Aorta (tissue), 5 donors: ENCODE measurements at regions not wholly inside any gene's neighbourhood (a gene's known extent, or its start where the extent isn't known, plus 50 kb on each side); places are given as distances from the start of the nearest gene placed in this dataset.

Source experiments
- ATAC-seq: fragments of 200-7000 bp; cut with Tn5 transposase; one replicate; pipeline ENCODE4 v1.9.1; 2022; ENCODE audit warnings: moderate library complexity; ENCODE audit not compliant: low FRiP score
- DNase-seq, 2 donors: peaks; one replicate each; pipeline ENCODE4 v3.0.0-alpha.2; 2020
- H3K27ac ChIP-seq, 2 donors: one replicate each; pipeline ENCODE4 v1.5.1; 2013; ENCODE audit warnings: low read length in 2 of 2, mild to moderate bottlenecking in 2 of 2, moderate library complexity in 2 of 2, control low read depth in 1 of 2, inconsistent platforms in 1 of 2, low read depth in 1 of 2
- H3K27me3 ChIP-seq, 2 donors: one replicate each; pipeline ENCODE4 v1.6.1; 2013; ENCODE audit warnings: control low read depth in 1 of 2, low read length in 1 of 2, mild to moderate bottlenecking in 1 of 2, moderate library complexity in 1 of 2; ENCODE audit not compliant: insufficient read depth in 2 of 2, control insufficient read depth in 1 of 2
- H3K36me3 ChIP-seq, 2 donors: one replicate each; pipeline ENCODE4 v1.6.1; 2013; ENCODE audit warnings: control low read depth in 1 of 2, low read length in 1 of 2, mild to moderate bottlenecking in 1 of 2; ENCODE audit not compliant: insufficient read depth in 2 of 2, control insufficient read depth in 1 of 2
- H3K4me1 ChIP-seq, 2 donors: one replicate each; pipeline ENCODE4 v1.6.1; 2013; ENCODE audit warnings: low read length in 2 of 2, control low read depth in 1 of 2, mild to moderate bottlenecking in 1 of 2, moderate library complexity in 1 of 2; ENCODE audit not compliant: insufficient read depth in 2 of 2, control insufficient read depth in 1 of 2
- H3K4me3 ChIP-seq, 2 donors: one replicate each; pipeline ENCODE4 v1.5.1; 2013; ENCODE audit warnings: low read length in 2 of 2, control low read depth in 1 of 2, mild to moderate bottlenecking in 1 of 2
- H3K9me3 ChIP-seq: one replicate; pipeline ENCODE4 v1.6.1; 2013; ENCODE audit warnings: mild to moderate bottlenecking, low read length; ENCODE audit not compliant: control insufficient read depth
- WGBS, 2 donors: extraction: QIAGEN DNeasy Blood & Tissue Kit; methylation state at CpG; one replicate each; pipeline ENCODE4 v1.1.7; 2013; 5-methylcytosine and 5-hydroxymethylcytosine counted together
- intact Hi-C, 2 donors: fragments of 100-400 bp; cut with DNase I; formaldehyde crosslinking; loops; one replicate each; pipeline versions ENCODE4 v1.14.2 to v1.15.0; 2022
- donor health status: healthy with polysubstance abuse.
- donor health status: Bipolar disorder and iron deficiency.
- donor health status: DM: no; HTN: no; CAD: no.
- donor health status: DM: no; HTN: no; CAD: no.
- donor health status: DM: yes; HTN: yes; CAD: no.

GRCh38 chr3:117358717-117359314 lies 649.2 kb downstream of the TUSC7 start:
- intact Hi-C loops: no loop called here

GRCh38 chr3:117366574-117366973 lies 657.0 kb downstream of the TUSC7 start:
- Histone ChIP-seq H3K36me3 (no peaks in the 10 kb centered on the region), H3K9me3 (peaks cover 1% of the 10 kb centered on the region), H3K4me1 (no peaks in the 10 kb centered on the region), H3K4me3 (no peak overlapping the region), H3K27ac (no peak overlapping the region), H3K27me3 (no peaks in the 10 kb centered on the region)
- no peak for ATAC-seq
- intact Hi-C loops: no loop called here
- no peak for DNase-seq

More at GRCh38 chr3:117358717-117359314, 649.2 kb downstream of the TUSC7 start:
- Histone ChIP-seq H3K27me3 (no peaks in the 10 kb centered on the region), H3K9me3 (no peaks in the 10 kb centered on the region), H3K36me3 (no peaks in the 10 kb centered on the region), H3K4me3 (no peak overlapping the region), H3K4me1 (no peaks in the 10 kb centered on the region), H3K27ac (no peak overlapping the region)
- 87 to 93% methylated on average over 10 of the region's 10 CpGs for WGBS, 2 donors
- ATAC-seq: no peak
- no peak for DNase-seq

GRCh38 chr3:117367861-117368260 lies 658.3 kb downstream of the TUSC7 start:
- no peak for ATAC-seq
- no peaks in the 10 kb centered on the region for H3K4me1 ChIP-seq
- no peaks in the 10 kb centered on the region for H3K27me3 ChIP-seq
- H3K4me3 ChIP-seq: no peak overlapping the region
- H3K9me3 ChIP-seq: peaks cover 1% of the 10 kb centered on the region
- no peaks in the 10 kb centered on the region for H3K36me3 ChIP-seq
- no peak for DNase-seq
- no peak overlapping the region for H3K27ac ChIP-seq
- intact Hi-C loops: no loop called here
- WGBS, 2 donors: 37 to 55% methylated on average over 3 of the region's 3 CpGs

- Histone ChIP-seq H3K27ac (no peak overlapping the region), H3K4me3 (no peak overlapping the region), H3K27me3 (no peaks in the 10 kb centered on the region), H3K36me3 (no peaks in the 10 kb centered on the region), H3K4me1 (no peaks in the 10 kb centered on the region), H3K9me3 (no peaks in the 10 kb centered on the region)
- WGBS, 2 donors: 36 to 38% methylated on average over 2 of the region's 2 CpGs
- DNase-seq (no peak), ATAC-seq (no peak)
- intact Hi-C loops: no loop called here
Observed at GRCh38 chr3:117380631-117381030, 671.1 kb downstream of the TUSC7 start.

- DNase-seq: no peak
- Histone ChIP-seq H3K27ac (no peak overlapping the region), H3K9me3 (no peaks in the 10 kb centered on the region), H3K36me3 (no peaks in the 10 kb centered on the region), H3K4me1 (no peaks in the 10 kb centered on the region), H3K27me3 (no peaks in the 10 kb centered on the region), H3K4me3 (no peak overlapping the region)
- ATAC-seq: no peak
- 57 to 67% methylated on average over 1 of the region's 1 CpG for WGBS, 2 donors
- intact Hi-C loops: no loop called here
Observed at GRCh38 chr3:117393119-117393518, 683.5 kb downstream of the TUSC7 start.

- DNase-seq (no peak), ATAC-seq (no peak)
- Histone ChIP-seq H3K36me3 (no peaks in the 10 kb centered on the region), H3K27ac (no peak overlapping the region), H3K27me3 (no peaks in the 10 kb centered on the region), H3K4me3 (no peak overlapping the region), H3K9me3 (no peaks in the 10 kb centered on the region), H3K4me1 (no peaks in the 10 kb centered on the region)
- WGBS, 2 donors: 75 to 86% methylated on average over 12 of the region's 12 CpGs
- intact Hi-C loops: no loop called here
Observed at GRCh38 chr3:117398141-117398899, 688.7 kb downstream of the TUSC7 start.

GRCh38 chr3:117399311-117400078 lies 689.9 kb downstream of the TUSC7 start:
- no peak overlapping the region for H3K27ac ChIP-seq
- 72 to 76% methylated on average over 5 of the region's 5 CpGs for WGBS, 2 donors
- no peaks in the 10 kb centered on the region for H3K9me3 ChIP-seq
- intact Hi-C loops: no loop called here
- H3K4me1 ChIP-seq: no peaks in the 10 kb centered on the region
- H3K4me3 ChIP-seq: no peak overlapping the region
- H3K36me3 ChIP-seq: no peaks in the 10 kb centered on the region
- no peaks in the 10 kb centered on the region for H3K27me3 ChIP-seq
- ATAC-seq: no peak
- no peak for DNase-seq

GRCh38 chr3:117400303-117400702 lies 690.7 kb downstream of the TUSC7 start:
- no peaks in the 10 kb centered on the region for H3K4me1 ChIP-seq
- no peaks in the 10 kb centered on the region for H3K9me3 ChIP-seq
- 85 to 88% methylated on average over 7 of the region's 7 CpGs for WGBS, 2 donors
- no peak overlapping the region for H3K4me3 ChIP-seq
- DNase-seq: no peak
- intact Hi-C loops: no loop called here
- no peak overlapping the region for H3K27ac ChIP-seq
- no peaks in the 10 kb centered on the region for H3K36me3 ChIP-seq
- ATAC-seq: no peak
- no peaks in the 10 kb centered on the region for H3K27me3 ChIP-seq

GRCh38 chr3:117404141-117404540 lies 694.6 kb downstream of the TUSC7 start:
- Histone ChIP-seq H3K4me1 (no peaks in the 10 kb centered on the region), H3K36me3 (no peaks in the 10 kb centered on the region), H3K27me3 (no peaks in the 10 kb centered on the region), H3K4me3 (no peak overlapping the region), H3K27ac (no peak overlapping the region), H3K9me3 (no peaks in the 10 kb centered on the region)
- intact Hi-C loops: no loop called here
- DNase-seq (no peak), ATAC-seq (no peak)
